HG03457 (cell line): ENCODE measurements at regions not wholly inside any gene's neighbourhood (a gene's known extent, or its start where the extent isn't known, plus 50 kb on each side); places are given as distances from the start of the nearest gene placed in this dataset.
"Not testable (repeated sequence)": the region's sequence is repeated elsewhere in the genome, so short reads cannot be mapped to it uniquely, and the experiment has no call there.

ENCODE experiments used
- ATAC-seq: cut with Tn5 transposase; IDR thresholded peaks from one replicate; pipeline ENCODE4 v1.9.1; 2021; ENCODE audit warnings: moderate number of reproducible peaks; ENCODE audit not compliant: unreplicated experiment

DNA sequence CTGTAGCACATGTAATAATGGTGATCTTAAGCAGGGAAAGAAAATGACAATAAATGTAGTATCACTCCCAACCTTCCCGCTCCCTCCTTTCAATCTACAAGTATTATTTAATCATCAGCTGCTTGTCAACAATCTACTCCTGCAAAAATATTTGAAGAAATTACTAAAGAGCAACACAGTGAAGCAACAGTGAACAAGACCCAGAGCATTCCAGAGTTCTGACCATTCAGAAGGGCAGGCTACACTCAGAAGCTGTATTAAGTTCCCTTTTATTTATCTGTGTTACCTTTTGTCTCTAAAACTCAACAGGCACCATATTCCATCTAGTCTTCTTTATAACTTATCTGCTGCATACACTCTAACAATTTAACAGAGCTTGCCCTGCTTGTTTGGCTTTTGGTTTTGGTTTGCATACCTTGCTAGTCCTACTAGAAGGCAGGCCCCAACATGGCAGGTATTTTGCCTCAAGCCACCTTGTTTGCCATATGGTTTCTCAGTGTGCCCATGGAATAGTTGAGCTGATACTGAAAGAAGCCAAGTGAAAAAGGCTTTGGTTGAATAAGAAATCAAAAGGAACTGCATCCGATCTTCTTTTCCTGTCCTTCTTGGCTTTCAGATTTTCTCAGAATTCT is 253.9 kb downstream of the CEMIP2 start:
- no peak for ATAC-seq

DNA sequence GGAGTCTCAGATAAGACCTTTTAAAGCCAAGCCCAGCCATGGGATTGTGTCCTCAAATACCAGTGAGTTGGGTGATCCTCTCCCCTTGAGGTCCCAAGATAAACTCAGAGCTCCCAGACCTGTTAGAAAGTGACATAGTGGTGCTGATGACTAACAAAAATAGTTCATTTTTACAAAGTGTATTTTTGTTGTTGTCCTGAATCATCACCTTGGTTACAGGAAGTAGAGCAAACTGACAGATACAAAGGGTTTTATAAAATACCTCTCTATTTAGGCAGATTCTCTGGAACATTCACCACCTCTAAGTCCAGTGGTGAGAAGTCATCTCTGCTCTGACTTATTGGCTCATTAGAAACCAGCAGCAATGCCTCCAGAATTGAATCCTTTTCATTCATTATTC is 259.3 kb downstream of the CEMIP2 start:
- ATAC-seq = no peak

DNA sequence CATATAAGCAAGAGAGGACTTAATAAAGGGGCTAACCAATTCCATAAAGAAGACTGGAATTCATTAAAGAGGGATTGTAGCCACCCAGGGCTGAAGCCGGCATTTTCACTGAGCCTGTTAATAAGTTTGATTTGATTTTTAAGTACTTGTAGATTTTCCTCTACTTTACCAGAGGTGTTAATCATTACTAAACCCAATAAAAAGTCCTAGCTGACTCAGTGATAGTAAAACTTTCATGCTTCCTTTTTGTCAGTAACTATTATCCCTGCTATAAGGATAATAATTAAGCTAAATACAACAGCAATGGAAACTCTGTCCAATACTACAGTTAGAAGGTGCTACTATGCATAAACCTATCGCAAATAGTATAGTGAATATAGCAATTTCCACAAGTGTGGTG is 260.2 kb downstream of the CEMIP2 start:
- ATAC-seq = not testable (repeated sequence)

DNA sequence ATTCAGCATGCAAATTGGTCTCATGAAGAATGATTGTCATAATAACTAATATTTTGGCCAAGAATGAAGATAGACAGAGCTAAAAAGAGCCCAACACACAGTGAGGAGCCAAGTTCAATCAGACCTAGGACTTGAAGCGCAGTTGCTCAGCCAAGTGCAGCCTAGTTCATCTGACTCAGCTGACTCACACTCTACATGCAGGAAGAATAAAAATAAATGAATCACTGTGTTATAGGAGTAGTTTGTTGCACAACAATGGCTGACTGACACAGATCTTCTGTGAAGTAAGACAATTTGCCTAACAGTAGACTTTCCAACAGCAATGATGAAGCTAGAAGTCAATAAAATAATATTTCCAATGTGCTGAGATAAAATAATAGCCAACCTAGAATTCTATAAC is 261.5 kb downstream of the CEMIP2 start:
- no peak for ATAC-seq

DNA sequence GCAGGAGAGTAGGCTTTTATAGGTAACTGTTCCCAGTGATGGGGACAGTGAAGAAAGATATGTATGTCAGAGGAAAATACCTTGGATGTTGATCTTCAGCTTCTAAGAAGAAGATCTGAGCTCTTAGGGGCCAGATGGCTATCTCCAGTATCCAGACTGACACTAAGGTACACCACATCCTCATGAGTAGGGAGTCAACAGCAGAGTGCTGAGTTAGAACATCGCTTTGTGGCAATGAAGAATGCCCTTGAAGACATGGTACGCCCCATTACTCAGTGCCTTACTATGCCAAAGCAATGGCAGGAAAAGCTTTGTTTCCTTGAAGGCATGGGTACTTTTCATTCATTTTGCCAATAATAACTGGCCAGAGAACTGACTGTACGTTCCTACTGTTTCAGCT is 263.7 kb downstream of the CEMIP2 start:
- no peak for ATAC-seq

DNA sequence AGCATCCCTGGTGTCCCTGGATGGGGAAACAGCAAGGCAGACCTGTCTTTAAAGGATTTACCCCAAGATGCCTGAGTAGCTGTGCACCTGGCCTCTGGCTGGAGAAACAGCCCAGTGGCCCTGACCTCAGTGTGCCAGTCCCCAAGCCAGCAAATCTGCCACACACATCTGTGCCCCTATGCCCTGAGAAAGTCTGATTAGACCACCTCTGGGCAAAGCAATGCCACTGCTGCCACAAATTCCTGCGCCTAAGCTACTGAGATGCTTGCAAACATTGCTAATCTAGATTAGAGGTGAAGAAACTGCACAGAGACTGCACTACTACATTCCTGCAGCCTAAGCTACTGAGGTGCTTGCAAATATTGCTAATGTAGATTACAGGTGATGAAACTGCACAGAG is 269.6 kb downstream of the CEMIP2 start:
- ATAC-seq = no peak

DNA sequence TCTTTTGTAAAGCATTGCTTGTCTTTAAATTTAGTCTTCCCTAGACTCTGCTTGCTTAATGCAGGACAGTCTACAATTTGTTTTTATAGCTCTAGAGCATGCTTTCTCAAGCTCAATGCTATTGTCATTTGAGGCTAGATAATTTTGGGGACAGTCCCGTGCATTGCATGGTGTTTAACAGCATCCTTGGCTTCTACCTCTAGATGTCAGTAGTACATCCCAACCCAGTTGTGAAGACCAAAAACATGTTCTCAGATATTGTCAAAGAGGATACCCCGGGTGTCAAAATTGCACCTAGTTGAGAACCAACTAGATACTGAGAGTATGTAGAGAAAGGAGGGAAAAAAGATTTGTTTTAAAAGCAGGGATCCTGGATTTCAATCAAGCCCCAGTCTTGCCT is 277.5 kb downstream of the CEMIP2 start:
- no peak for ATAC-seq

DNA sequence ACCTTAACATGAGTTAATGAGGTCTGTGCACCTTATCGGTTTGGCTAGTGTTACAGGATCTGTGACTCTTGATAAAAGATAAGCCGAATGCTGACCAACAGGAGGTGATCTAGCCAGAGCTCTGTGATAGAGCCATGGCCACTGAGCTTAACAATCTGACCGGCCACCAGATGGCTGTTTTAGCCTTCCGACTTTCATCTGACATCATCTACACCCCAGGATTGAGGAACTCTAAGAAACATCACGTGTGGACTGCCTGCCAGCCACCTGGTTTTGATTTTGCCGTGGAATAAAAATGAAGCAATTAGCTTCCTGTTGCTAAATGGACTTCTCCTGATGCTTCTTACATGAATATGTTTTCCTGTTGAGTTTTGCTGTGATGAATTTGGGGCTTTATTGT is 281.3 kb downstream of the CEMIP2 start:
- ATAC-seq = no peak

DNA sequence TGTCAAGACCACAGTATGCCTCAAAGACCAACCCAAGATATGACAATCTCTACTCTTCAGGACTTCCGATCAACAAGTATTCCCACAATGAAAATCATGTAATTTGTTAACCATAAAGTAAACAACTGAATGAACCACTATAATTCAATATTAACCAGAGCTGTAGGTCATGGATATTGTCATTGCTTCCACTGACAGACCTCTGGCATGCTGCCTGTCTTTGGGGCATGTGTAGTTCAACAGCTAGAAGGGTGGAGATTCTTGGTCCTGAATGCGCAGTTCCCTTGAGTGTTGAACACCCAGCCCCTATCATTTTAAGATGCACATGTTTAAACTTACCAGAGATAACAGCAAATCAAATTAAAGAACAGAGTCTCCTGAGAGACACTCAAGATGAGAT is 283.0 kb downstream of the CEMIP2 start:
- ATAC-seq = no peak

DNA sequence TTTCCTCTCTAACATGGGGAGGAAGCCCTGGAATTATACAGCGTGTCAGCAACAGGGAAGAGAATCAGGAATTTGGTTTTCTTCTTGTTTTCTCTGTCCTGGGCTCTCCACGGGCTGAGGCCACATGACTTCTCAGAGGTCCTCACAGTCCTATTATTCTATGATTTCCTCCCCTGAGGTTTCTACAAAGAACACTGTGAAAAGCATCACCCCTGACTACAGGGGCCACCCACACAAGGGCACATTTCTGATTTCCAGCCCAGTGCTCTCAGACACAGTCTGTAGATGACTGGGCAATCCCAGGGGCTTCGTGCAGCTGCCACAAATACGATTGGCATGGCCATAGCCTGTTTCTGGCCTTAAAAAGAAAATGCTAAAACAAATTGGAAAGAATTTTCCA is 284.9 kb downstream of the CEMIP2 start:
- no peak for ATAC-seq

DNA sequence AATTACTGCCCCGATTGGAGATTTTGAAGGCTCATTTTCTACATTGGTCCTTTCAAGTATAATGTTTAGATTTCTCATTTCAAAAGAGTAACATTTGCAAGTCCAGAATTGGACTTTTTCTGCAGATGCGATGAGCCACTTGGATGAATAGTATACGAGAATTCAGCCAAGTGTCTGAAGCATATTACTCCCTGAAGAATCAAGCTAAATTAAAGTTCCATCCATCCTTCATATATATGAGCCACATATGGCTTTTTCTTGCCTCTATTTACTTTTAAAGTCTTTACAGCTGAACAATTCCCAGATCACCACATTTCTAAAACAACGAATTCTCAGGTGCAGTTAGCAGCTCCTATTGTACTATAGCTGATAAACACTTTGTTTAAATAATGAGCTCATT is 288.7 kb downstream of the CEMIP2 start:
- no peak for ATAC-seq

DNA sequence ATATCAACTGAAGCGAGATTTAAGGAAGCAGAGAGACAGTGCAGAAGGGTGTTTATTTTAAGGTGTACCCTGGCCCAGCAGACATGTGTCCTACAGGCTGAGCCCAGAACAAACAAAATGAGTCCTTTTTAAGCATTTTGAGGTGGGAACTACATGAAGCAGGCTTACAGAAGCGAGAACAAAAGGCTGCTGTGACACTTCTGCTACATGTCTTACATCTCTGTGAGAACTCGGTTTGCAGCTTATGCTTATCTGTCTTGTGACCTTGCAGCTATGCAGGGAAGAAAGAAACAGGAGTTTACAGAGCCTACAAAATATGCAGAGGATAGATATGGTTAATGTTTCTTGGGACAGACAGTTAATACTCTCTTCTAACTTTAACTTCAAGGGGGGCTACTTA is 295.9 kb downstream of the CEMIP2 start:
- no peak for ATAC-seq

DNA sequence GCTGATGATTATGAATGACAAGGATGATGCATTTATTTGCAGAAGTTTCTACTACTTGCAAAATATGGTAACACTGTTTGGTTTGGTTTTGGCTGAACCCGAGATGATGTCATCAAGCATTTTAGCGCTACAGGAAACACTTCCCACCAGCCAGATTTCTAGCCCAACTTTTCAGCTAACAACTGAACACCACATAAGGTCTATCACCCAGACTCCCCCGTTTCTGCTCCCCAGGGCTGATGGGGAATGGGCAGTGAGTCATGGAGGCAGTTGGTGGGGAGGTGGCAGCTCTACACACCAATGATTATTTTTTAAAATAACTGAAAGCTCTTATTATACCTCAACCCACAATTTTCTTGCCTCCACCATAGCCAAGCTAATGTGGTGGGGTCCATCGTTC is 302.9 kb downstream of the CEMIP2 start:
- ATAC-seq = no peak

DNA sequence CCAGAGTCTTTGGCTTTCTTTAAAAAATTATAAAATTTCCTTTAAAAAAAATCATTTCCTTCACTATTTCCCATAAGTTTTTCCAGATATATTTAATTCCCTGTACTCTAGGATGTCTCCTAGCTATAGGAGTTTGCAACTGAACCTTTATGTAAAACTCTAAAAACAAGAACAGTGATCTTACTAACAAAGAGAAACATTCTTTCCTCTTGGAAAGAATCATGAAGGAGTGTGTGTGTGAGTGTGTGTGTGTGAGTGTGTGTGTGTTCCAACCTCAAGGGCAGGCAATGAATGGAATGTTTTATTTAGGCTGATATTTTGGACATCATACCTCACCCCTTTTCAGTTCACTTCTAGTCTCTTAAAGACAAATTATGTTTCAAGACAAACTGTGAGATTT is 309.2 kb downstream of the CEMIP2 start:
- ATAC-seq = no peak

DNA sequence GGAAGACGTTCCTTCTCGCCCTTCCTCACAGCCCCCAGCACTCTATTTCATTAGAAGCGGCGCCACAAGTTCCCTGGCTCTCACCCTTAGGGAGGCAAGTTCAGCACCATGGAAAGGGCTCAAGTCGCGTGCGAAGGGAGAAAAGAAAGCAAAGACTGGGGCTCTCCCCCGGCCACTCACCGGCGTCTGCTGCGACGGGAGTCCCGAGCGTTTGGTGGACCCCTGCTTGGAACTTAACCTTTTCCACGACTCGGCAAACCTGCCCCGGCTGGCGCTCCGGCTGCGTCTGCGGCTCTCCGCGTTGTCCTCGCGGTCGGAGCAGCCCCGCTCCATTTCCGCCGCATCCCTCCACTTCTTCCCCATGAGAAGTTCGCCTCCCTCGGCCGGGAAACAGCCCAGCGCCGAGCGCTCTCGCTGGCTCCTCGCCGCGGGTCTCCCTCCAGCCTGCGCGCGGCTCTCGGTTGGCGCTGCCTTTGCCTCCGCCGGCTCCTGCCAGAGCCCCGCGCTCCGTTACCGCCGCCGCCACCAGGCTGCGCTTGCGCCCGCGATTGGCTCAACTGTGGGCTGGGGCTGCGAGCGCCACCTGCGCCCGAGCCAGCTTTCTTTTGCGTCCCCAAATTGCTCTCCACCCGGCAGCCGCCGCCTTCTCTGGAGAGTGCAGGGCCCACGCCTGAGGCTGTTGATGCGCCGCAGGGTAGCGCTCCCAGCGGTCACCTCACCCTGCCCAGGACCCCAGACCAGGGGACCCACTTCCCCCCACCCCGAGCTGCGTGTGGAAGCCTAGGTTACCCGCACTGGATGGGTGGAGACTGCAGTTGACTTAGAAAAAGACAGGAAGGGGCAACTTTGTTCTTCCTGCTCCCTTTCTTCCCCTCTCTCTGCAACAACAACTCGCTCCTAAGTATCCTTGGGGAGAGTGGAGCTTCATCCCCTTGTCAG is 321.6 kb downstream of the CEMIP2 start:
- peak; percentile 80 for ATAC-seq

DNA sequence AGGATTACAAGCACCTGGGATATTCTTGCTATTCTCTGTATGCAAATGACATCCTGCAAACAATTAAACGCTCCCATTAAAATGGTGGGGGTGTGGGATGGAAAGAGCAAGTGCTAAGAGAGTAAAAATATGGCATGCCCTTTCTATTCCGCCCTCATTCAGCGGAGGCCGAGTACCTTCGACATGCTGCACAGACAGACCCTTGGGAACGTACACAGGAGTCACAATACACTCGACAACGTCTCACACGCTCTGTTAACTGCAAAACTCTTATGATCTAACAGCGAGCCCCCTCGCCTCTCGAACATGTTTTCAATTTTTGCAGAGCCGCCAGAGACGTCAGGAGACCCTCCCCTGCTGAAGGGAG is 322.2 kb downstream of the CEMIP2 start:
- ATAC-seq = peak; percentile 14

DNA sequence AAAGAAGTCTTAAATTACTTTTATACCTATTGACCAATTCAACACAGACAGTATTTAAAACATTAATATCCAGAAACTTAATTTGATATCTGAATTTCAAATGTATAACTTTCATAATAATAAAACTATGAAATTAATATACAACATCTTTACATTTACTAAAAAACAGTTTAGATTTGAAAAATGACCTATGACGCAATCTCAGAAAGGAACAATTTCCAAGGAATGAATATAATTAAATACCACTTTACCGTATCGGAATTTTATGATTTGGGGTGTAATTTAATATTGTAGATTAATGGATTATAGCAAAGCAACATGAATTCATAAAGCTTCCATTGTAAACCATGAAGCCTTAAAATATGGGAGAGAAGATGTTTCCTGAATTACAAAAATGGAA is 321.5 kb upstream of the TRPM3 start:
- no peak for ATAC-seq

DNA sequence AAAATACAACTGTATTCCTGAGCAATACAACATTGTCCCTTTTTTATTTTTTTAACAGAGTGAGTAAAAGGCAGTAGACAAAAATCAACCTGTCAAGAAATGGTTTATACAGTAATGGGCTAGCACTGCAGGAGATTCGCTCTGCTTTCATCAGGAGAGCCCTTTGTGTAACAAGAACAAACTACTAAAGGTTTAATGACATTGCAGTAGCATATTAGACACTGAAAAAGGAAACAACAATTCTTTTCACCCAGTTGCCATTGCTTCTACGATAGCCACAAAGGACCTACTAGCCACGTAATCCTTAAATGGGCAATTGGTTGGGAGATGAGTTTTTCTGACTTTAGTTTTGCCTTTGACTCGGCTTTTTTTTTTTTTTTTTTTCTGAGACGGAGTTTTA is 319.8 kb upstream of the TRPM3 start:
- no peak for ATAC-seq

DNA sequence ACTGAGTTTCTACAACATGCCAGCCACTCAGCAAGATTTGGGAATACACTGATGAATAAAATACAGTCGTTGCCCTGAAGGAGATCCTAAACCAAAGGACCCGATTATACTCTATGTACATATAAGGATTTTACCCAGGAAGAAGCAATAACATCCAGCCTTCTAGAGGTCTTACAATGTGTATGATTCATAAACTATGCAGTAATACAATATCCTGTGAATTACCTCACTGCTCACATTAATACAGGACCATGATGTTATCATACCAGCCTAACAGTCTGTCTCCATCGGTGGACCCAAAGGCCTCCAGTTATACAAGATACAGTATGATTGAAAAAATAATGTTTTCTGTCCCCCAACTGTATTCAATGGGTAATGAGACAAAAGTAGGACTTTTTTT is 310.5 kb upstream of the TRPM3 start:
- no peak for ATAC-seq

DNA sequence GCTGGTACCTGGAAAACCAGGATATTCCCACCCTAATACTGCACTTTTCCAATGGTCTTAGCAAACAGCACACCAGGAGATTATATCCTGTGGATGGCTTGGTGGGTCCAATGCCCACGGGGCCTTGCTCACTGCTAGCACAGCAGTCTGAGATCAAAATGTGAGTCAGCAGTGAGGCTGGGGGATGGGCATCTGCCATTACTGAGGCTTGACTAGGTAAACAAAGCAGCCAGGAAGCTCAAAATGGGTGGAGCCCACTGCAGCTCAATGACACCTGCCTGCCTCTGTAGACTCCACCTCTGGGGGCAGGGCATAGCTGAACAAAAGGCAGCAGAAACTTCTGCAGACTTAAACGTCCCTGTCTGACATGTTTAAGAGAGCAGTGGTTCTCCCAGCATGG is 285.9 kb upstream of the TRPM3 start:
- ATAC-seq = not testable (repeated sequence)

DNA sequence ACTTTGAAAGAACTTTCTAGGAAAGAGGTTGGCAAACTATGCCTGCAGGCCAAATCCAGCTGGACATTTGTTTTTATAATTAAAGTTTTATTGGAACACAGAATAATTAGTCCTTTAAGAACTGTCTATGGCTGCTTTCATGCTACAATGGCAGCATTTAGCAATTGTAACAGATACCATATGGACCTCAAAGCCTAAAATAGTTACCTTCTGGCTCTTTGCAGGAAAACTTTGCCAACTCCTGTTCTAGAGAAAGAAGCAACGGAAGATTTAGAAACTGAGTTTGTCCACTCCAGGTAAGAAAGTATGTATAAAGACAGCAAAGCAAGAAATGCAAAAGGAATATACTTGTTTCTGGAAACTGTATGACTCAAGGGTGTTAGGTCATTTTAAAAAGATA is 281.7 kb upstream of the TRPM3 start:
- no peak for ATAC-seq

DNA sequence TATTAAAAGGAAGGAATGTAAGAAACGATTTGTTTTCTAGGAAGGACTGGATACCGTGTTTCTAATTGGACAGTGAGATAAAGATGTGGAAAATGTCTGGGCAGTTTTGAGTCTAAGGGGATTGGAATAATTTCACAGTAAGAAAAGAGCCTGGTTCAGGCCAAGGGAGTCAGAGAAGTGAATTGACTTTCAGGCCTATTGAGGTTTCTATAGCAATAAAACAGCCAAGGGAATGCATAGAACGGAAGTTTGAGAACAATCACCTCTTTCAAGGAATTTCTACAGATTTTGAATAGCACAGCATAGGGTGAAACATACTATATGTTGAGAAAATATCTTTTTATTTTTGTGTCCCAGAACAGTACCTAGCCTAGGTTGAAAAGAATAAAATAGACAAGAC is 271.6 kb upstream of the TRPM3 start:
- no peak for ATAC-seq

DNA sequence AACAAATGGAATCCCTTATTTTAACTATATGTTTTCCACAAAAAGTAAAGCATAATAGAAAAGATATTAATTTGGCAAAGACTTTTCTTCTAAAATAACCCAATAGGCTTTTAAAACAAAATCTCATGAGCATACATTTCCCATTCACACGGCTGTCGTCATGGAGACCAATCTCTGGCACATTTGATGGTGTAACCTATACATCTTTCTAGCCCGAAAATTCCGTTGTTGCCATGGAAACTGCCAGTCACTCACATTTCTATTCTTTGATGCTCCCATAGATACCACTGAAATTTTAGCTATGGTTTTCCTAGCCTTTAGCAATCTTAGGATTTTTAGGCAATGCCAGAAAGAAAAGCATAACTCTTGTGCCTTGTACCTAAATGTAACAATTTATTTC is 262.9 kb upstream of the TRPM3 start:
- no peak for ATAC-seq
